ENCODE measurements at regions not wholly inside any gene's neighbourhood (a gene's known extent, or its start where the extent isn't known, plus 50 kb on each side); places are given as distances from the start of the nearest gene placed in this dataset.

DNA sequence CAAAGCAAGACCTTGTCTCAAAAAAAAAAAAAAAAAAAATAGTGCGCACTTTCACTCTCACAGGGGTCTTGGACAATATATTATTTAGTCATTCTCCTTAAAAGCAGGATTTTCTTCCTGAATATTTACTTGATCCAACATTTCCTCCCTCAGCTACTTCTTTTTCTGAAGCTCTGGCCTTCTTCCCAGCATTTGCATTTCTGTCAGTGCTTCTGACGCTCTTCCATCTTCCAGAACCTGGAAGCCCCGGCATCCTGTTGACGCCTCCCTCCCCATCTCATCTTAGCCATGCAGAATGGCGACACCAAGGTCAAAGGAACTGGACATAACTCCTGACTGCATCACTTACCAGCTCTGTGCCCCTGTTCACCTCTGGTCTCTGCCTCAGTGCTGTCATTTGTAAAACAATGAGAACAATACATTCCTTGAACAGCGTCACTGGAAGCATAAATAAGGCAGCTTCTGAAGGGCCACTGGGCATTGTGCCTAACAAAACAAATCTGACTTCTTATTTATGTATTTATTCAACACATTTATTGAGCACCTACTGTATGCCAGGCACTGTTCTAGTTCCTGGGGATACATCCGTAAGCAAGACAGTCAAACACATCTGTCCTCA, 90.9 kb upstream of the MDM1 start:
- no peak for TF ChIP-seq POLR2A (IDR thresholded peaks at IDR 0.05; ENCODE audit: low read length)
- no peak for TF ChIP-seq GATA1 (IDR thresholded peaks at IDR 0.05; ENCODE audit: low read depth, low read length)

All from erythroblast (primary cell).